ENCODE measurements at regions not wholly inside any gene's neighbourhood (a gene's known extent, or its start where the extent isn't known, plus 50 kb on each side); places are given as distances from the start of the nearest gene placed in this dataset.

GRCh38 chr3:144754076-144754783 lies 782.6 kb downstream of the DIPK2A start:
- no peak overlapping the region for H3K27ac Mint-ChIP-seq
- no peak overlapping the region for H3K27ac ChIP-seq (ENCODE audit: low read depth, low read length)
- H3K4me3 Mint-ChIP-seq = no peak overlapping the region
- peaks cover 0 to 3% (median 0%) of the 10 kb centered on the region in 5 donors for H3K9me3 Mint-ChIP-seq
- no peak overlapping the region for H3K4me3 ChIP-seq (ENCODE audit: low read length)
- H3K36me3 ChIP-seq (ENCODE audit: insufficient read depth, low read length) = no peaks in the 10 kb centered on the region
- no peaks in the 10 kb centered on the region for H3K9me3 ChIP-seq (ENCODE audit: low read length)
- H3K27me3 Mint-ChIP-seq = no peaks in the 10 kb centered on the region
- no peaks in the 10 kb centered on the region for H3K4me1 ChIP-seq (ENCODE audit: insufficient read depth, low read length)
- DNase-seq = no peak
- no peaks in the 10 kb centered on the region for H3K4me1 Mint-ChIP-seq
- H3K36me3 Mint-ChIP-seq = no peaks in the 10 kb centered on the region
- CTCF ChIA-PET = no interaction called here
- POLR2A ChIA-PET = no interaction called here
- H3K27me3 ChIP-seq (ENCODE audit: insufficient read depth, low read length, poor library complexity, severe bottlenecking) = no peaks in the 10 kb centered on the region

GRCh38 chr3:144756704-144757440 lies 785.2 kb downstream of the DIPK2A start:
- H3K4me1 Mint-ChIP-seq = no peaks in the 10 kb centered on the region
- Histone ChIP-seq H3K27ac (ENCODE audit: low read depth, low read length) (no peak overlapping the region), H3K4me1 (ENCODE audit: insufficient read depth, low read length) (no peaks in the 10 kb centered on the region), H3K27me3 (ENCODE audit: insufficient read depth, low read length, poor library complexity, severe bottlenecking) (no peaks in the 10 kb centered on the region), H3K36me3 (ENCODE audit: insufficient read depth, low read length) (no peaks in the 10 kb centered on the region), H3K4me3 (ENCODE audit: low read length) (no peak overlapping the region), H3K9me3 (ENCODE audit: low read length) (no peaks in the 10 kb centered on the region)
- ChIA-PET CTCF (no interaction called here), POLR2A (no interaction called here)
- no peak for DNase-seq
- no peak overlapping the region for H3K4me3 Mint-ChIP-seq
- H3K27me3 Mint-ChIP-seq = no peaks in the 10 kb centered on the region
- H3K9me3 Mint-ChIP-seq = no peaks in the 10 kb centered on the region
- no peak overlapping the region for H3K27ac Mint-ChIP-seq
- H3K36me3 Mint-ChIP-seq = no peaks in the 10 kb centered on the region

GRCh38 chr3:144760831-144761230 lies 789.2 kb downstream of the DIPK2A start:
- no peak for DNase-seq
- peaks cover 0 to 2% (median 0%) of the 10 kb centered on the region in 5 donors for H3K9me3 Mint-ChIP-seq
- no peaks in the 10 kb centered on the region for H3K36me3 ChIP-seq (ENCODE audit: insufficient read depth, low read length)
- CTCF ChIA-PET = no interaction called here
- no peak overlapping the region for H3K4me3 Mint-ChIP-seq
- H3K36me3 Mint-ChIP-seq = no peaks in the 10 kb centered on the region
- no peak overlapping the region for H3K27ac Mint-ChIP-seq
- H3K4me1 ChIP-seq (ENCODE audit: insufficient read depth, low read length) = no peaks in the 10 kb centered on the region
- H3K27me3 ChIP-seq (ENCODE audit: insufficient read depth, low read length, poor library complexity, severe bottlenecking) = no peaks in the 10 kb centered on the region
- H3K4me1 Mint-ChIP-seq = no peaks in the 10 kb centered on the region
- no peaks in the 10 kb centered on the region for H3K27me3 Mint-ChIP-seq
- no peak overlapping the region for H3K4me3 ChIP-seq (ENCODE audit: low read length)
- no peaks in the 10 kb centered on the region for H3K9me3 ChIP-seq (ENCODE audit: low read length)
- no peak overlapping the region for H3K27ac ChIP-seq (ENCODE audit: low read depth, low read length)
- POLR2A ChIA-PET = no interaction called here

- no peak overlapping the region for H3K4me3 ChIP-seq (ENCODE audit: low read length)
- DNase-seq = no peak
- no peaks in the 10 kb centered on the region for H3K4me1 Mint-ChIP-seq
- no peak overlapping the region for H3K4me3 Mint-ChIP-seq
- ChIA-PET POLR2A (no interaction called here), CTCF (no interaction called here)
- no peaks in the 10 kb centered on the region for H3K27me3 Mint-ChIP-seq
- H3K36me3 Mint-ChIP-seq = no peaks in the 10 kb centered on the region
- no peaks in the 10 kb centered on the region for H3K27me3 ChIP-seq (ENCODE audit: insufficient read depth, low read length, poor library complexity, severe bottlenecking)
- no peak overlapping the region for H3K27ac ChIP-seq (ENCODE audit: low read depth, low read length)
- no peaks in the 10 kb centered on the region for H3K4me1 ChIP-seq (ENCODE audit: insufficient read depth, low read length)
- peaks cover 0 to 2% (median 0%) of the 10 kb centered on the region in 5 donors for H3K9me3 Mint-ChIP-seq
- H3K36me3 ChIP-seq (ENCODE audit: insufficient read depth, low read length) = no peaks in the 10 kb centered on the region
- no peaks in the 10 kb centered on the region for H3K9me3 ChIP-seq (ENCODE audit: low read length)
- no peak overlapping the region for H3K27ac Mint-ChIP-seq
These were observed 790.5 kb downstream of the DIPK2A start for GRCh38 chr3:144762091-144762490.

- Mint-ChIP-seq H3K36me3 (no peaks in the 10 kb centered on the region), H3K4me1 (no peaks in the 10 kb centered on the region), H3K27ac (no peak overlapping the region), H3K9me3 (peaks cover 0 to 2% (median 0%) of the 10 kb centered on the region in 5 donors), H3K4me3 (no peak overlapping the region), H3K27me3 (no peaks in the 10 kb centered on the region)
- Histone ChIP-seq H3K4me3 (ENCODE audit: low read length) (no peak overlapping the region), H3K9me3 (ENCODE audit: low read length) (no peaks in the 10 kb centered on the region), H3K4me1 (ENCODE audit: insufficient read depth, low read length) (no peaks in the 10 kb centered on the region), H3K27ac (ENCODE audit: low read depth, low read length) (no peak overlapping the region), H3K36me3 (ENCODE audit: insufficient read depth, low read length) (no peaks in the 10 kb centered on the region), H3K27me3 (ENCODE audit: insufficient read depth, low read length, poor library complexity, severe bottlenecking) (no peaks in the 10 kb centered on the region)
- ChIA-PET POLR2A (no interaction called here), CTCF (no interaction called here)
- DNase-seq = no peak
These were observed 792.3 kb downstream of the DIPK2A start for GRCh38 chr3:144763878-144764454.

GRCh38 chr3:144770281-144770680 lies 798.7 kb downstream of the DIPK2A start:
- Mint-ChIP-seq H3K4me1 (no peaks in the 10 kb centered on the region), H3K36me3 (no peaks in the 10 kb centered on the region), H3K27me3 (no peaks in the 10 kb centered on the region), H3K9me3 (no peaks in the 10 kb centered on the region), H3K27ac (no peak overlapping the region), H3K4me3 (no peak overlapping the region)
- Histone ChIP-seq H3K27ac (ENCODE audit: low read depth, low read length) (no peak overlapping the region), H3K9me3 (ENCODE audit: low read length) (no peaks in the 10 kb centered on the region), H3K4me3 (ENCODE audit: low read length) (no peak overlapping the region), H3K36me3 (ENCODE audit: insufficient read depth, low read length) (no peaks in the 10 kb centered on the region), H3K4me1 (ENCODE audit: insufficient read depth, low read length) (no peaks in the 10 kb centered on the region), H3K27me3 (ENCODE audit: insufficient read depth, low read length, poor library complexity, severe bottlenecking) (no peaks in the 10 kb centered on the region)
- CTCF ChIA-PET = no interaction called here
- no peak for DNase-seq
- POLR2A ChIA-PET = no interaction called here

GRCh38 chr3:144770915-144771351 lies 799.3 kb downstream of the DIPK2A start:
- H3K4me1 Mint-ChIP-seq = no peaks in the 10 kb centered on the region
- Histone ChIP-seq H3K36me3 (ENCODE audit: insufficient read depth, low read length) (no peaks in the 10 kb centered on the region), H3K27me3 (ENCODE audit: insufficient read depth, low read length, poor library complexity, severe bottlenecking) (no peaks in the 10 kb centered on the region), H3K27ac (ENCODE audit: low read depth, low read length) (no peak overlapping the region), H3K4me3 (ENCODE audit: low read length) (no peak overlapping the region), H3K4me1 (ENCODE audit: insufficient read depth, low read length) (no peaks in the 10 kb centered on the region), H3K9me3 (ENCODE audit: low read length) (no peaks in the 10 kb centered on the region)
- H3K36me3 Mint-ChIP-seq = no peaks in the 10 kb centered on the region
- no peak overlapping the region for H3K27ac Mint-ChIP-seq
- POLR2A ChIA-PET = no interaction called here
- no peak for DNase-seq
- CTCF ChIA-PET = no interaction called here
- H3K27me3 Mint-ChIP-seq = no peaks in the 10 kb centered on the region
- H3K4me3 Mint-ChIP-seq = no peak overlapping the region
- no peaks in the 10 kb centered on the region for H3K9me3 Mint-ChIP-seq

GRCh38 chr3:144771381-144771870 lies 799.8 kb downstream of the DIPK2A start:
- no peaks in the 10 kb centered on the region for H3K36me3 Mint-ChIP-seq
- no peaks in the 10 kb centered on the region for H3K9me3 ChIP-seq (ENCODE audit: low read length)

More at GRCh38 chr3:144771381-144771870, 799.8 kb downstream of the DIPK2A start:
- no peaks in the 10 kb centered on the region for H3K27me3 Mint-ChIP-seq
- no peak overlapping the region for H3K27ac ChIP-seq (ENCODE audit: low read depth, low read length)
- no peaks in the 10 kb centered on the region for H3K27me3 ChIP-seq (ENCODE audit: insufficient read depth, low read length, poor library complexity, severe bottlenecking)
- ChIA-PET CTCF (no interaction called here), POLR2A (no interaction called here)
- no peak overlapping the region for H3K4me3 Mint-ChIP-seq
- no peaks in the 10 kb centered on the region for H3K36me3 ChIP-seq (ENCODE audit: insufficient read depth, low read length)
- no peaks in the 10 kb centered on the region for H3K4me1 ChIP-seq (ENCODE audit: insufficient read depth, low read length)
- no peaks in the 10 kb centered on the region for H3K4me1 Mint-ChIP-seq
- H3K27ac Mint-ChIP-seq = no peak overlapping the region
- no peak for DNase-seq
- no peaks in the 10 kb centered on the region for H3K9me3 Mint-ChIP-seq
- H3K4me3 ChIP-seq (ENCODE audit: low read length) = no peak overlapping the region

Data from CD8-positive, alpha-beta memory T cell (primary cell).